H9 (cell line): ENCODE measurements at regions not wholly inside any gene's neighbourhood (a gene's known extent, or its start where the extent isn't known, plus 50 kb on each side); places are given as distances from the start of the nearest gene placed in this dataset.

Experiments
- DNase-seq: peaks from one replicate; pipeline ENCODE4 v3.0.0-alpha.2; 2017
- H2AFZ ChIP-seq: one replicate; pipeline ENCODE4 v1.6.1; 2013; ENCODE audit warnings: mild to moderate bottlenecking, low read length, control low read depth, moderate library complexity
- H2AK5ac ChIP-seq: 2 replicates; pipeline ENCODE4 v1.6.1; 2013; ENCODE audit warnings: low read length, control low read depth, mixed read lengths; ENCODE audit not compliant: insufficient read length
- H2BK120ac ChIP-seq: one replicate; pipeline ENCODE4 v1.6.1; 2013; ENCODE audit warnings: low read depth, mild to moderate bottlenecking, low read length, control low read depth, inconsistent platforms; ENCODE audit not compliant: poor library complexity, severe bottlenecking
- H2BK12ac ChIP-seq: 2 replicates; pipeline ENCODE4 v1.6.1; 2013; ENCODE audit warnings: low read length, control low read depth, mixed read lengths, low read depth; ENCODE audit not compliant: insufficient read length
- H2BK15ac ChIP-seq: 2 replicates; pipeline ENCODE4 v1.6.1; 2013; ENCODE audit warnings: low read depth, low read length, control low read depth
- H2BK20ac ChIP-seq: one replicate; pipeline ENCODE4 v1.6.1; 2013; ENCODE audit warnings: low read depth, mild to moderate bottlenecking, low read length, control low read depth, inconsistent platforms; ENCODE audit not compliant: poor library complexity, severe bottlenecking
- H2BK5ac ChIP-seq: 2 replicates; pipeline ENCODE4 v1.6.1; 2013; ENCODE audit warnings: low read length, control low read depth, mixed read lengths; ENCODE audit not compliant: insufficient read length
- H3K14ac ChIP-seq: 2 replicates; pipeline ENCODE4 v1.6.1; 2013; ENCODE audit warnings: low read length, control low read depth; ENCODE audit not compliant: insufficient read depth
- H3K18ac ChIP-seq: 2 replicates; pipeline ENCODE4 v1.6.1; 2013; ENCODE audit warnings: low read depth, mild to moderate bottlenecking, mixed read lengths, low read length, control low read depth; ENCODE audit not compliant: insufficient read length
- H3K23ac ChIP-seq: 2 replicates; pipeline ENCODE4 v1.6.1; 2013; ENCODE audit warnings: low read length, control low read depth, mixed read lengths, low read depth; ENCODE audit not compliant: insufficient read length
- H3K23me2 ChIP-seq: 2 replicates; pipeline ENCODE4 v1.6.1; 2013; ENCODE audit warnings: low read depth, mild to moderate bottlenecking, mixed read lengths, low read length, control low read depth; ENCODE audit not compliant: insufficient read length, poor library complexity, severe bottlenecking
- H3K27ac ChIP-seq: 2 replicates; pipeline ENCODE4 v1.5.1; 2013; ENCODE audit warnings: low read length, control low read depth, mixed read lengths, low read depth; ENCODE audit not compliant: insufficient read length
- H3K27me3 ChIP-seq: 2 replicates; pipeline ENCODE4 v1.6.1; 2013; ENCODE audit warnings: low read length, control low read depth, inconsistent platforms; ENCODE audit not compliant: insufficient read depth
- H3K4ac ChIP-seq: 2 replicates; pipeline ENCODE4 v1.6.1; 2013; ENCODE audit warnings: low read depth, mild to moderate bottlenecking, control low read depth, inconsistent platforms, low read length, moderate library complexity
- H3K4me1 ChIP-seq: 2 replicates; pipeline ENCODE4 v1.6.1; 2013; ENCODE audit warnings: low read length, control low read depth, inconsistent platforms; ENCODE audit not compliant: insufficient read depth
- H3K4me2 ChIP-seq: 2 replicates; pipeline ENCODE4 v1.6.1; 2013; ENCODE audit warnings: low read length, control low read depth, mixed read lengths; ENCODE audit not compliant: insufficient read length, insufficient read depth
- H3K56ac ChIP-seq: 2 replicates; pipeline ENCODE4 v1.6.1; 2013; ENCODE audit warnings: low read depth, mild to moderate bottlenecking, mixed read lengths, low read length, control low read depth; ENCODE audit not compliant: insufficient read length
- H3K79me1 ChIP-seq: 2 replicates; pipeline ENCODE4 v1.6.1; 2013; ENCODE audit warnings: low read depth, mild to moderate bottlenecking, moderate library complexity, low read length, control low read depth, inconsistent platforms; ENCODE audit not compliant: insufficient read depth, poor library complexity, severe bottlenecking
- H3K79me2 ChIP-seq: 2 replicates; pipeline ENCODE4 v1.6.1; 2013; ENCODE audit warnings: low read length, control low read depth, inconsistent platforms; ENCODE audit not compliant: insufficient read depth
- H3K9ac ChIP-seq: 2 replicates; pipeline ENCODE4 v1.6.1; 2013; ENCODE audit warnings: low read length, control low read depth, mixed read lengths; ENCODE audit not compliant: insufficient read length; ENCODE audit errors: extremely low read depth
- H3K9me3 ChIP-seq: one replicate; pipeline ENCODE4 v1.6.1; 2013; ENCODE audit warnings: low read depth, low read length, inconsistent platforms; ENCODE audit not compliant: control insufficient read depth
- H3T11ph ChIP-seq: one replicate; pipeline ENCODE4 v1.6.1; 2013; ENCODE audit warnings: mild to moderate bottlenecking, low read length, control low read depth, inconsistent platforms
- H4K20me1 ChIP-seq: one replicate; pipeline ENCODE4 v1.6.1; 2013; ENCODE audit not compliant: control insufficient read depth, insufficient read length, insufficient read depth
- H4K5ac ChIP-seq: 2 replicates; pipeline ENCODE4 v1.6.1; 2013; ENCODE audit warnings: low read depth, mild to moderate bottlenecking, mixed read lengths, low read length, control low read depth; ENCODE audit not compliant: insufficient read length
- H4K8ac ChIP-seq: replicated peaks from 2 replicates; pipeline ENCODE4 v1.6.1; 2013; ENCODE audit warnings: low read length, control low read depth, mixed read lengths, low read depth; ENCODE audit not compliant: insufficient read length
- H4K91ac ChIP-seq: 2 replicates; pipeline ENCODE4 v1.6.1; 2013; ENCODE audit warnings: low read depth, mild to moderate bottlenecking, moderate library complexity, mixed read lengths, low read length, control low read depth; ENCODE audit not compliant: insufficient read length
- H3K27ac Mint-ChIP-seq, 3 experiments: 2 replicates in 2 of 3; 3 replicates in 1 of 3; pipeline ENCODE4 v1.8.0; 2020 to 2021; ENCODE audit warnings: mixed read lengths in 3 of 3, mild to moderate bottlenecking in 1 of 3, moderate library complexity in 1 of 3
- H3K27me3 Mint-ChIP-seq: 2 replicates; pipeline ENCODE4 v1.8.0; 2021; ENCODE audit warnings: low read depth, mild to moderate bottlenecking, moderate library complexity, mixed read lengths
- H3K36me3 Mint-ChIP-seq, 3 experiments: 2 replicates in 2 of 3; 3 replicates in 1 of 3; pipeline ENCODE4 v1.8.0; 2020 to 2021; ENCODE audit warnings: low read depth in 3 of 3, mixed read lengths in 3 of 3; ENCODE audit not compliant: insufficient read depth in 1 of 3
- H3K4me1 Mint-ChIP-seq, 2 experiments: 2 replicates each; pipeline ENCODE4 v1.8.0; 2020; ENCODE audit warnings: mixed read lengths in 2 of 2
- H3K4me3 Mint-ChIP-seq, 2 experiments: 2 replicates in 1 of 2; 3 replicates in 1 of 2; pipeline ENCODE4 v1.8.0; 2020 to 2021; ENCODE audit warnings: mild to moderate bottlenecking in 2 of 2, mixed read lengths in 2 of 2, moderate library complexity in 1 of 2
- H3K9me3 Mint-ChIP-seq, 2 experiments: 2 replicates in 1 of 2; 3 replicates in 1 of 2; pipeline ENCODE4 v1.8.0; 2020; ENCODE audit warnings: mild to moderate bottlenecking in 2 of 2, mixed read lengths in 2 of 2, moderate library complexity in 1 of 2
- CTCF ChIP-seq: fragments of 200-600 bp; sonication (generic); conservative IDR thresholded peaks from 3 replicates; pipeline ENCODE4 v1.8.0; 2021; ENCODE audit warnings: antibody characterized with exemption, mild to moderate bottlenecking
- WGBS: extraction: QIAGEN DNeasy Blood & Tissue Kit; methylation state at CpG from one replicate; pipeline ENCODE4 v1.1.7; 2013; ENCODE audit warnings: missing lambda C conversion rate, low lambda C conversion rate, mixed read lengths; ENCODE audit not compliant: insufficient read length; ENCODE audit errors: extremely low coverage; 5-methylcytosine and 5-hydroxymethylcytosine counted together

- no peak overlapping the region for H3K18ac ChIP-seq
- no peak overlapping the region for H3K27ac ChIP-seq
- H2AFZ ChIP-seq, result no peak overlapping the region
- H2BK120ac ChIP-seq, result no peak overlapping the region
- DNase-seq, result no peak
- H4K20me1 ChIP-seq, result peaks cover 2% of the 10 kb centered on the region
- no peak overlapping the region for H4K91ac ChIP-seq
- Mint-ChIP-seq H3K36me3 (no peaks in the 10 kb centered on the region), H3K27me3 (no peaks in the 10 kb centered on the region), H3K9me3 (no peaks in the 10 kb centered on the region), H3K27ac (no peak overlapping the region), H3K4me3 (no peak overlapping the region), H3K4me1 (peaks cover 10 to 18% of the 10 kb centered on the region in 2 experiments)
- no peak overlapping the region for H3K23ac ChIP-seq
- no peak overlapping the region for H4K8ac ChIP-seq
- H3K14ac ChIP-seq, result no peak overlapping the region
- H3K79me1 ChIP-seq, result no peaks in the 10 kb centered on the region
- H3K4me1 ChIP-seq, result no peaks in the 10 kb centered on the region
- no peaks in the 10 kb centered on the region for H3K9me3 ChIP-seq
- H3K4me2 ChIP-seq, result no peak overlapping the region
- no peak overlapping the region for H2AK5ac ChIP-seq
- no peak overlapping the region for H2BK20ac ChIP-seq
- H3K79me2 ChIP-seq, result no peaks in the 10 kb centered on the region
- no peak overlapping the region for H3T11ph ChIP-seq
- H2BK15ac ChIP-seq, result no peak overlapping the region
- no peaks in the 10 kb centered on the region for H3K27me3 ChIP-seq
- no peaks in the 10 kb centered on the region for H3K23me2 ChIP-seq
- no peak overlapping the region for H3K4ac ChIP-seq
- H2BK12ac ChIP-seq, result no peak overlapping the region
- H3K56ac ChIP-seq, result no peak overlapping the region
- no peak for TF ChIP-seq CTCF
- H2BK5ac ChIP-seq, result no peak overlapping the region
- no peak overlapping the region for H3K9ac ChIP-seq
- no peak overlapping the region for H4K5ac ChIP-seq
- no CpG with 5 or more reads among the region's 1 CpG for WGBS
Observed at GRCh38 chr18:44170208-44170880, 510.3 kb upstream of the SETBP1 start.
